GM23248 (cell line): ENCODE measurements at regions not wholly inside any gene's neighbourhood (a gene's known extent, or its start where the extent isn't known, plus 50 kb on each side); places are given as distances from the start of the nearest gene placed in this dataset.

Source experiments
- EZH2 ChIP-seq: fragments of 200-600 bp; sonication (generic); IDR thresholded peaks from 2 replicates; pipeline ENCODE4 v1.6.1; 2018; ENCODE audit warnings: antibody characterized with exemption, mild to moderate bottlenecking; ENCODE audit not compliant: insufficient read depth, poor library complexity, severe bottlenecking
- EZH2phosphoT487 ChIP-seq: fragments of 200-600 bp; sonication (generic); IDR thresholded peaks from 2 replicates; pipeline ENCODE4 v1.6.1; 2018; ENCODE audit warnings: antibody characterized with exemption, moderate library complexity, mild to moderate bottlenecking, low read depth; ENCODE audit not compliant: insufficient read depth

DNA sequence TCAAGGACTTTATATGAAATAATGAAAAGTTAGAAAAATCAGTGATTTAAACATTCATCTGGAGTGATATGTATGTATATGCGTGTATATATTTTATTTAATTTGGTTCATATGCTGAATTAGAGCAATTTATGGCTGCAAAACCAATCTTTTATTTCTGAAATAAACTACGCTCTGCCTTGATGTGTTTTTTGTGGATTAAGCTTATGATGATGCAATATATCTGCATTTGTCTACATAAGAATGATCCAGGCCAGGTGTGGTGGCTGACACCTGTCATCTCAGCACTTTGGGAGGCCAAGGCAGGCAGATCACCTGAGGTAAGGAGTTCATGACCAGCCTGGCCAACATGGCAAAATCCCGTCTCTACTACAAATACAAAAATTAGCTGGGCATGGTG lies 1842.3 kb upstream of the CDH6 start:
- TF ChIP-seq EZH2 (no peak), EZH2phosphoT487 (no peak)
